ENCODE measurements at regions not wholly inside any gene's neighbourhood (a gene's known extent, or its start where the extent isn't known, plus 50 kb on each side); places are given as distances from the start of the nearest gene placed in this dataset.

DNA sequence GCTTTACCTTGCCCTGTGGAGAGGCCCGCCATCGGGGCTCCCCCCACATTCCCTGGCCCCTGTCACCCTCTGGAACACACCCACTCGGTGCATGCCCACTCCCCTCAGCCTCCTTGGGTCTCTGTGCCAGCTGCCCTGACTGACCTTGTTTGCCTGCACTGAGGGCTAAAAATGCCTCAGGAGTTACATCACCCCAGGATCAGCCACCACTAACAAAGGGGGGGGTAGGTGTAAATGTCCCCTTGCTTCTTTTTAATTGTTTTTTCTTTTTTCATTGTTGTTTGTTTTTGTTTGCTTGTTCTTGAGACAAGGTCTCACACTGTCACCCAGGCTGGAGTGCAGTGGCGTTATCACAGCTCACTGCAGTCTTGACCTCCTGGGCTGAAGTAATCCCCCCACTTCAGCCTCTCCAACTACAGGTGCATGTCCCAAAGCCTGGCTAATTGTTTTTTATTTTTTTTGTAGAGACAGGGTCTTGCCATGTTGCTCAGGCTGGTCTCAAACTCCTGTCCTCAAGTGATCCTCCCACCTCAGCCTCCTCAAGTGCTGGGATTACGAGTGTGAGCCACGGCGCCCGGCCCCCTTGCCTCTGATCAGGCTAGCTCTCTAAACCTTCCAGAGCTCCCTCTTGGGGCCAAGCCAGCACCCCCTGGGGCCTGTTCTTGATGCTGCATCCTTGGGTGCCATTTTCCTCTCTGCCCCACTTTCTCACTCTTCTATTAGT, 297.1 kb downstream of the UQCRFS1 start:
- H2BK12ac ChIP-seq (ENCODE audit: insufficient read length, low read depth, low read length): no peak overlapping the region
- no peak overlapping the region for H2BK120ac ChIP-seq (ENCODE audit: low read depth, low read length, poor library complexity, severe bottlenecking)
- H3K23ac ChIP-seq (ENCODE audit: insufficient read length, low read depth, low read length): no peak overlapping the region
- H3K56ac ChIP-seq (ENCODE audit: insufficient read length, low read depth, low read length): no peak overlapping the region
- no peak overlapping the region for H3T11ph ChIP-seq (ENCODE audit: low read length)
- H3K14ac ChIP-seq (ENCODE audit: insufficient read depth, low read length): no peak overlapping the region
- DNase-seq: no peak
- 0 out of 5 replicates have a peak, but pooled peaks cover 0 to 2% of the 10 kb centered on the region in 2 experiments for H3K9me3 Mint-ChIP-seq
- H3K27me3 ChIP-seq (ENCODE audit: insufficient read depth, low read length): no peaks in the 10 kb centered on the region
- H3K27ac ChIP-seq (ENCODE audit: insufficient read length, low read depth, low read length): no peak overlapping the region
- H3K4me3 Mint-ChIP-seq: no peak overlapping the region; a peak in 1 of 5 replicates
- H4K20me1 ChIP-seq (ENCODE audit: control insufficient read depth, insufficient read depth, insufficient read length): no peaks in the 10 kb centered on the region
- TF ChIP-seq, protein P1, sequence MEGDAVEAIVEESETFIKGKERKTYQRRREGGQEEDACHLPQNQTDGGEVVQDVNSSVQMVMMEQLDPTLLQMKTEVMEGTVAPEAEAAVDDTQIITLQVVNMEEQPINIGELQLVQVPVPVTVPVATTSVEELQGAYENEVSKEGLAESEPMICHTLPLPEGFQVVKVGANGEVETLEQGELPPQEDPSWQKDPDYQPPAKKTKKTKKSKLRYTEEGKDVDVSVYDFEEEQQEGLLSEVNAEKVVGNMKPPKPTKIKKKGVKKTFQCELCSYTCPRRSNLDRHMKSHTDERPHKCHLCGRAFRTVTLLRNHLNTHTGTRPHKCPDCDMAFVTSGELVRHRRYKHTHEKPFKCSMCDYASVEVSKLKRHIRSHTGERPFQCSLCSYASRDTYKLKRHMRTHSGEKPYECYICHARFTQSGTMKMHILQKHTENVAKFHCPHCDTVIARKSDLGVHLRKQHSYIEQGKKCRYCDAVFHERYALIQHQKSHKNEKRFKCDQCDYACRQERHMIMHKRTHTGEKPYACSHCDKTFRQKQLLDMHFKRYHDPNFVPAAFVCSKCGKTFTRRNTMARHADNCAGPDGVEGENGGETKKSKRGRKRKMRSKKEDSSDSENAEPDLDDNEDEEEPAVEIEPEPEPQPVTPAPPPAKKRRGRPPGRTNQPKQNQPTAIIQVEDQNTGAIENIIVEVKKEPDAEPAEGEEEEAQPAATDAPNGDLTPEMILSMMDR (conservative IDR thresholded peaks at IDR 0.05): no peak
- H3K4me1 ChIP-seq (ENCODE audit: insufficient read depth, low read length): no peaks in the 10 kb centered on the region
- H3K79me1 ChIP-seq (ENCODE audit: insufficient read depth, low read depth, low read length, poor library complexity, severe bottlenecking): no peaks in the 10 kb centered on the region
- H3K27ac Mint-ChIP-seq: no peak overlapping the region; a peak in 1 of 7 replicates
- no peak overlapping the region for H3K9ac ChIP-seq (ENCODE audit: extremely low read depth, insufficient read length, low read length)
- H2AK5ac ChIP-seq (ENCODE audit: insufficient read length, low read length): no peak overlapping the region
- peaks cover 2% of the 10 kb centered on the region; the same call in 1 of the 2 replicates for H3K27me3 Mint-ChIP-seq (ENCODE audit: low read depth)
- H2AFZ ChIP-seq (ENCODE audit: low read length): no peak overlapping the region
- peaks cover 14 to 19% of the 10 kb centered on the region in 2 experiments for H3K4me1 Mint-ChIP-seq
- no peaks in the 10 kb centered on the region for H3K23me2 ChIP-seq (ENCODE audit: insufficient read length, low read depth, low read length, poor library complexity, severe bottlenecking)
- no CpG with 5 or more reads among the region's 8 CpGs for WGBS (ENCODE audit: extremely low coverage, insufficient read length, low lambda C conversion rate)
- H4K8ac ChIP-seq (replicated peaks; ENCODE audit: insufficient read length, low read depth, low read length): no peak overlapping the region
- H2BK5ac ChIP-seq (ENCODE audit: insufficient read length, low read length): no peak overlapping the region
- H4K91ac ChIP-seq (ENCODE audit: insufficient read length, low read depth, low read length): no peak overlapping the region
- no peak overlapping the region for H2BK15ac ChIP-seq (ENCODE audit: low read depth, low read length)
- H3K18ac ChIP-seq (ENCODE audit: insufficient read length, low read depth, low read length): no peak overlapping the region
- no peaks in the 10 kb centered on the region for H3K79me2 ChIP-seq (ENCODE audit: insufficient read depth, low read length)
- no peak overlapping the region for H3K4ac ChIP-seq (ENCODE audit: low read depth, low read length)
- no peak overlapping the region for H3K4me2 ChIP-seq (ENCODE audit: insufficient read depth, insufficient read length, low read length)
- H3K9me3 ChIP-seq (ENCODE audit: control insufficient read depth, low read depth, low read length): no peaks in the 10 kb centered on the region
- H3K36me3 Mint-ChIP-seq (ENCODE audit: insufficient read depth in 1 of 3, low read depth in 3 of 3): no peaks in the 10 kb centered on the region
- no peak overlapping the region for H2BK20ac ChIP-seq (ENCODE audit: low read depth, low read length, poor library complexity, severe bottlenecking)
- H4K5ac ChIP-seq (ENCODE audit: insufficient read length, low read depth, low read length): no peak overlapping the region
